Jurkat, Clone E6-1 (cell line): ENCODE measurements at regions not wholly inside any gene's neighbourhood (a gene's known extent, or its start where the extent isn't known, plus 50 kb on each side); places are given as distances from the start of the nearest gene placed in this dataset.

Experiments used
- DNase-seq: peaks from one replicate; pipeline ENCODE4 v3.0.0-alpha.2; 2011; ENCODE audit warnings: low read depth, low spot score
- H3K4me3 ChIP-seq: 2 replicates; pipeline ENCODE4 v1.5.1; 2011; ENCODE audit warnings: mild to moderate bottlenecking, low read length, control low read depth, moderate library complexity

DNA sequence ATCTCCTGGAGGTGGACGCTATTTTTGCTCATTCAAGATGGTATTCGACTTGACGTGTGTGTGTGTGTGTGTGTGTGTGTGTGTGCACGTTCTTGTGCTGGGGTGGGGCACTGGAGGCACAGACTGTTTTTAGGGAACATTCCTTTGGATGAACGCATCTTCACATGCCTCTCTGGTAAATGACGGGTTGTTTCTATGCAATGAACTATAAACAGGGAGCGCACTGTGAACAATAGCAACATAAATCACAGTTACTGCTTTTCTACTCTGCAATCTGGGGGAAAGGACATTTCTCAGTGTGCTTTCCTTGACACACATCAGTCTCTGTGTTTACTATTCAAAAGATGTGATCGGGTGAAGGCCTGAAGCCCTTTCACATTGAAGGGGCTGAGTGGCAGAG lies 120.1 kb upstream of the PITRM1 start:
- DNase-seq = no peak
- H3K4me3 ChIP-seq = no peak overlapping the region

GRCh38 chr10:3290550-3290949 lies 118.0 kb upstream of the PITRM1 start:
- no peak for DNase-seq
- no peak overlapping the region for H3K4me3 ChIP-seq

DNA sequence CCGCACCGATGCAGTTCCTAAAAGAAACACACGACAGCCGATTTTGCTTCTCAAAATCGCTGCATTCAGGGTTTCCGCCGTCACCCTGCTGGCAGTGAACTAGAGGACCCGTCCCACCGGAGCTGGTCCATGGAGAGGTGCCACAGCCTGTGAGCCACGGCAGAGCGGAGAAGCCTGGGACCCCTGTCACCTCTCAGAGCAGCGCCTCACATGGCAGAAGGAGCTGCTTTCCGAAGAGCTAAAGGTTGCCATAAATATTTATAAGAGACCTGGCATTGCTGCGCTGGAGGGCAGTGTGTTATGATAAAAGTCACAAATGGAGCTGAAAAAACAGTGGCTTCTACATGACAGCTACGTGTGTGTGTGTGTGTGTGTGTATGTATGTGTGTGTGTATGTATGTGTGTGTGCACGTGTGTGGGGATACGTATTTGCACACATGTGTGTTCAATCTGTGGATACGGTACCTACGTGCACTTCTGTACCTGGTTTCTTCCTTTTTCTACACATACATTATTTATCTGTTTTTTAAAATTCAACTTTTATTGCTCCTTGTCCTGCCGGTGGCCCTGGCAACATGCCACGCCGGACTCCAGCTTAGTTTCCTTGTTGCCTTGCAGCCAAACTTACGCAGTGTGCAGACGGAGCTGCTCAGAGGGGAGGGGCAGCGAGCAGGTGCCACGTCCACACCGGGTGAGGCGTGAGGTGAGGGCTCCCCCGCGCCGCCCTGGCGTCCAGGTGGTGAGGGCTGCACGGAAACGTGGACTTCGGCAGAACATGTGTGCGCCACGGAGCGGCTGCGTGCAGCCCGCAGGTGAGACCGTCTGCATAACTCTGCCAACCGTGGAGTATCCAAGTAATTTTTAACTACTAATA lies 115.2 kb upstream of the PITRM1 start:
- DNase-seq = no peak
- H3K4me3 ChIP-seq = no peak overlapping the region

- no peak overlapping the region for H3K4me3 ChIP-seq
- no peak for DNase-seq
Observed at GRCh38 chr10:3282674-3283017, 110.1 kb upstream of the PITRM1 start.

DNA sequence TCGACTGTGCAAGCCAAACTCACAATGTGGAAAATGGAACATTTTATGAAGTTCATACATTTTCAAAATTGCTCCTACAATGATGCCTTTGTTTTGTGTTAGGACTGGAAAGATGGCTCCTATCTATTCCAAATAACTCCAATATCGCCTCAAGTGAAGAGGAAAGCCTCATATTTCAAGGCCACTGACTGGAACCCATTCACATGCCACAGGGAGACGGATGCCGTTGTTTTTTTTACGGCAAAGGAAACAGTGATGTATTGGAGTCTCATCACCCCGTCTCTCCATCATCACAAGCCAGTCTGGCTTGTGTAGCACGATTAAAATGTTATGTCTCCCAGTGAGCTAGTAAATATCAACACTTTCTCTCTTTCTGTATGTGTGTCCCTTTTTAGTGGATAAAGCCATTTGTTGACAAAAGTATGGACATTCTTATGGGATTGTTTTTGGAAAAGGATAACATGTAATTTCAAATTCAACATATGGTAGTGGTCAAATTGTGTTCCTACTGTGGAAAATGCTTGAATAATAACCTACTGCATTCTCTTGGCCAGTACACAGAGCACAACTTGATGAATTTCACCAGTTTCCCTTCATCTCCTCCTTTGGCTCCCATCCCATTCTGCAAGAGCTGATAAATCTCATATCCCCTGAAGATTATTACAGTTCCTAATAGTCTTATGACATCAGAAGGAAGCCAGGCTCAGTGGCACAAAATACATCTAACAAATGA lies 109.5 kb upstream of the PITRM1 start:
- DNase-seq = no peak
- H3K4me3 ChIP-seq = no peak overlapping the region

- no peak overlapping the region for H3K4me3 ChIP-seq
Observed at GRCh38 chr10:3278771-3279170, 106.2 kb upstream of the PITRM1 start.

DNA sequence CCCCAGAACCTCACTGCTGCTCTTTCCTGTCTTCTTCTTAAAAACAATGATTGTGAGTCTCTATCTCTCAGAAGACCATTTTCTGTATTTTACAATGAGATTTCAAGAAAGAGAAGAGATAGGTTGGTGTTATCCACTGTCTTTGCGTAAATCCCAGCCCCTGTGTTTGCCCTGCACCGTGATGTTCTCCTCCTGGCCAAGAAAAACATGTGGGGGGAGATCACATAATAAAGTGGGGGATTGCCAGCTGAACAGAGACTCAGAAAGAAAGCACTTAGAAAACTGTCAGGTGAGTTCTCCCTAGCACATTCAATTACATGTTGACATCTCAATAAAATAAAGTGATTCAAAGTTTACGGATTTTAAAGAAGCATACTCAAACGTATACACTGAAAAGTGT lies 105.0 kb upstream of the PITRM1 start:
- no peak for DNase-seq
- H3K4me3 ChIP-seq = no peak overlapping the region

More at GRCh38 chr10:3278771-3279170, 106.2 kb upstream of the PITRM1 start:
- DNase-seq = no peak

DNA sequence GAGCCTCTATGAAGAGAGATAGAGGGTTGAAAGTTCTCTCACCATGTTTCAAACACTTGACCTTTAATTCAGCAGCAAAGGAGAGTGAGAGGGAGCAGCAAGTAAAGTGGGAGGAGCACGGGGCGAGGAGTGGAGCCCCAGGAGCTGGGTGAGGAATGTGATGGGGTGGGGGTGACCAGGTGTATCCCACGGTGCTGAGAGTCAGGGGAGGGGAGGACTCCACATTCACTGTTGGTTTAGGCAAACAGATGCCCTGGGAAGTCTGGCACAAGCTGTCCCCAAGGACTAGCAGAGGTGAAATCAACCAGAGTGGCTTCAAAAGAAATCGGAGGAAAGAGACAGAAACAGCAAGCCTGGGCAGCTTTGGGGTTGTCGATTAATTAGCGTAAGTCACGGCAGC lies 101.8 kb upstream of the PITRM1 start:
- no peak for DNase-seq
- no peak overlapping the region for H3K4me3 ChIP-seq

- no peak for DNase-seq
Observed at GRCh38 chr10:3273966-3274365, 101.4 kb upstream of the PITRM1 start.

DNA sequence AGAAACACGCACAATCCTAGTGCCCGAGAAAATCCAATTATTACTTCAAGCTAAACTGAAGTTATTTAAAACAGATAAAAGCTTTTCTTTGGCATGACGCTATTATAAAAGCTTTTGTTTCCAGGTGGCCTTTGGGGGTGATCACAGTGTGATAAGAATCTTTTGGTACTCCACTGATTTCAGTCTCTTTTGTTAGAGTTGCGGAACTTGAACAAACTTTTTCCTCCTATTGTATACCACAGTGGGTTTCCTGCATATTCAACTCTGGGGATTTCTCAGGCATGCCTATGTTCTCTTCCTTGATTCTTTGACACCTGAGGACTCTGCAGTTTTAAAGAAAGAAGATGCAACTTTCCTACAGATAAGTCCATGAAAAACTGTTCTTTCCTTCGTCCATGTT lies 99.7 kb upstream of the PITRM1 start:
- no peak for DNase-seq
- no peak overlapping the region for H3K4me3 ChIP-seq

More at GRCh38 chr10:3273966-3274365, 101.4 kb upstream of the PITRM1 start:
- H3K4me3 ChIP-seq = no peak overlapping the region

- no peak overlapping the region for H3K4me3 ChIP-seq
- no peak for DNase-seq
Observed at GRCh38 chr10:3271354-3272115, 99.0 kb upstream of the PITRM1 start.

DNA sequence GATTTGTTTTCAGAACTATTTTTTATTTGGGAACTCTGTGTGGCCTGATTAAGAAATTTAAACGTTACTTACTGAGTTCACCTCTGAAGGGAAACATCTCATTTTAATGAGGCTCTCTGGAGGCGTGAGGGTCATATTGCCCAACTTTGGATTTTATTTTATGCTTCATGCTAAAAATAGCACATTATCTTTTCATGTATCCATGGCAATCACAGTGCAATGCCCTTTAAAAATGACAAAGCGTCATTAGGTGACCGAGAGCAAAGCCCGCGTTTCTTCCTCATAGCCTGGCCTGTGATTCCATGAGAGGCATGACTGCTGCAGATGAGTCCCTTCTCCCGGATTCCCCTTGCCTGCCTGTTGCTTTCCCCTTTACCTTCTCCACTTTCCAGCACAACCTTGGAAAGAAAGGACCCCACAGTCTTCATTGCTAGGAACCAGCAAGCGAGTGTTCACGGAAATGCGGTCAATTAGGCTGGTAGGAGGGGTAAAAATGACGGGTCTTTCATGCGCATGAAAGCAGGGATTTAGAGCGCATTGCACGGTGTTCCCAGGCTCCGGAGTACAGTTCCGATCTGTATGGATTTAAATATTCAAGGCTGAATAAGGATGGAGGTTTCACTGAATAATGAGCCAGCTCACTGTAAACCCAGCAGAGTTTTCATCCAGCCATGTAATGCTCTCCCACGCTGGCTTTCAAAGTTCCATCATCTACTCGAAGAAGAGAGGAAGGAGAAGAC lies 98.2 kb upstream of the PITRM1 start:
- H3K4me3 ChIP-seq = no peak overlapping the region
- DNase-seq = no peak

DNA sequence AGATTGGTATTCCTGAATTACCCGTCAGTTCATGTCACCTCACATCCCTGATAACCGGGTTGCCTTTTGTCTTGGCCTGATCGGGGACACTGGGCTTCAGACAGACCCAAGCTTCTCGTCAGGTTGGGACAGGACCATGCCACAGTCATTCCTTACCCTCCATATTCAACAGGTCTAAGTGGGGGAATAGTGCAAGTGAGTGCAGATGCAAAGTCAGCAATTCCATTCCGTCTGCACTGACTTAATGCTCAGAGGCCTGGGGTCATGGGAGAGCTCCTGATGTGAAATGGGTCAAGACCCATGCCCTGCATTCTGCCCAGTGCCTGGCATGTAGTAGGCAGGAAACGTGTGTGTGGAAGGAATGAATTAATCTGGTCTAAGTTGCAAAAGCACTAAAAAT lies 95.4 kb upstream of the PITRM1 start:
- no peak for DNase-seq
- H3K4me3 ChIP-seq = no peak overlapping the region

DNA sequence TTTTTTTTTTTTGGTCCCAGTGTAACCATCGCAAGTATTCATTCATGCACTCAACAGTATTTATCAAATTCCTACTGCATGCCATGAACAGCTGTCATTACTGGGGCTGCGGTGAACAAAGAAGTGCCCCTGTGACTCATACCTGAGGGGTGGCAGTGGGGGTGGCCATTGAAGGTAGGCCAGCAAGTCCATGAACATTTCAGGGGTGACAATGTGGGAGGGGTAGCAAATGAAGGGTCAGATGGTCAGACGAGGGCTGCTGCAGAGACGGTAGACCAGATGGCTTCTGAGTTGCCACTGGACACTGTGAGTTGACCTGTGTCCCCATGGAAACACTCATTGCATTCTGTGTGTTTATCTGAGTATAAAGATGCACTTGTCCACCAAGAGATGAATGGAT lies 92.5 kb upstream of the PITRM1 start:
- no peak for DNase-seq
- H3K4me3 ChIP-seq = no peak overlapping the region

GRCh38 chr10:3264161-3264761 lies 91.7 kb upstream of the PITRM1 start:
- DNase-seq = no peak
- H3K4me3 ChIP-seq = no peak overlapping the region

- no peak for DNase-seq
- H3K4me3 ChIP-seq = no peak overlapping the region
Observed at GRCh38 chr10:3263747-3264146, 91.2 kb upstream of the PITRM1 start.

DNA sequence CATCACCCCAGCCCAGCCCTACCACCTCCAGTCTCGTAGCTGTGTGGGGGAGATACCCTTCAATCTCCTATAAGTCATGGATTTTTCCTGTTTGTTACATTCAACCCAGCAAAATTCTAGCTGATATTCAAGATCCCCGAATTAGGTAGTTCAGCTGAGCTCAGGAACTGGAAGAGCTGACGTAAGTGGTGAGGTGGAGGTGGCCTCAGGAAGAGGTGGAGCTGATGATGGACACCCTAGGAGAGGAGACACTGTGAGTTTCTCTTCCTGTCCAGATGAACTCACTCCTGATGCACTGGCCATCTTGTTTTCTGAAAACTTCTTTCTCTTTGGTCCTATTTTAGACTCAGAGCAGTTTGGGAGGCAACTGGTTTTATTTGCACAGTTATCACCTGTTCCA lies 90.5 kb upstream of the PITRM1 start:
- no peak for DNase-seq
- no peak overlapping the region for H3K4me3 ChIP-seq

DNA sequence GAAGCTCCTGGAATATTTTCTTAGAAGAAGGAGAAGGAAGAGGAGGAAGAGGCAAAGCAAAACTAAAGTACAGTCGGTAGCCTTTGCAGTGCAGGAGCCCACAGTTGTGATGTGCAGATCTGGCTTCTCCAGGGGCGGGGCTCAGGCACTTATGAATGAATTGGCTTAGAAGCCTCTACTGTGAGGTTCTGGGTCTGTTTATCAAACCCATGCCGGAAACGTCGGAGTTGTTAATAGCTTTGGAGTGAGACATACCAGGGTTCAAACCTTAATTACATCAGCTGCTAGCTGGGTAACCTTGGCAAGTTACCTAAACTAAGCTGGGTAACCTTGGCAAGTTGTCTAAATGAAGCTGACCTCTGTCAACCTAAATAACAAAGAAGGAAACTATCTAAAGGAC lies 89.3 kb upstream of the PITRM1 start:
- DNase-seq = no peak
- no peak overlapping the region for H3K4me3 ChIP-seq
